Left ventricle myocardium inferior (tissue), 1 donor: ENCODE measurements at regions not wholly inside any gene's neighbourhood (a gene's known extent, or its start where the extent isn't known, plus 50 kb on each side); places are given as distances from the start of the nearest gene placed in this dataset.
A peak's percentile ranks its signal among the peaks of the same experiment; 100 is the strongest.

Experiments used
- DNase-seq: peaks from one replicate; pipeline ENCODE4 v3.0.0-alpha.2; 2020
- H3K27ac ChIP-seq: fragments of 200-600 bp; replicated peaks from 2 replicates; pipeline ENCODE4 v1.8.0; 2021
- H3K27me3 ChIP-seq: fragments of 200-600 bp; 2 replicates; pipeline ENCODE4 v1.8.0; 2021; ENCODE audit warnings: low read depth
- H3K36me3 ChIP-seq: fragments of 200-600 bp; 2 replicates; pipeline ENCODE4 v1.8.0; 2021
- H3K4me1 ChIP-seq: fragments of 200-600 bp; 2 replicates; pipeline ENCODE4 v1.8.0; 2021
- H3K4me3 ChIP-seq: fragments of 200-600 bp; 2 replicates; pipeline ENCODE4 v1.8.0; 2021; ENCODE audit warnings: mild to moderate bottlenecking, moderate library complexity
- H3K9me3 ChIP-seq: fragments of 200-600 bp; replicated peaks from 2 replicates; pipeline ENCODE4 v1.8.0; 2021
- intact Hi-C: fragments of 100-400 bp; cut with micrococcal nuclease; formaldehyde crosslinking; loops from one replicate; pipeline ENCODE4 v1.11.0; 2022
- TF ChIP-seq, protein P1 (sequence below): fragments of 200-600 bp; IDR thresholded peaks from 2 replicates; pipeline ENCODE4 v1.8.0; 2021; ENCODE audit warnings: antibody characterized with exemption, mild to moderate bottlenecking, borderline replicate concordance
- donor health status: DM: no; HTN: yes; CAD: no; lungs with severe emphysema.

DNA sequence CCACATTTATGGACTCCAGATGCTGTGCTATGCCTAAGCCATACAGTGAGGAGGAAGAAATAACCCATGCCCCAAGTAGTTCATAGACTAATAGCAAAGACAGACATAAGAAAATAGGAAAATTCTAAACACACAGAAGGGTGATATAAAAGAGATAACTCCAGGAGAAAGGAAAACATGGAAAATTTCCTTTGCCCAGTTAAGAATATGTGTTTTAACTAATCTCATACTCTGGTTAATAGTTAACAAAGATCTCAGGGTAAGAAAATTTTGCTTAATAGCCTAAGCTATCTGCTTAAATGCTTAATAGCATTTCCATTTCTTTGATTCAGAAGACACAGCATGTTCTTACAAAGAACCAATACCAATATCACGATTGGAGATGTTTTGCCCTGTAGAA, 358.0 kb downstream of the MSX2 start:
- Histone ChIP-seq H3K36me3 (no peaks in the 10 kb centered on the region), H3K27me3 (peaks cover 14% of the 10 kb centered on the region), H3K9me3 (peaks cover 3% of the 10 kb centered on the region), H3K4me1 (no peaks in the 10 kb centered on the region), H3K27ac (no peak overlapping the region), H3K4me3 (no peak overlapping the region)
- DNase-seq, result no peak
- TF ChIP-seq, protein P1, sequence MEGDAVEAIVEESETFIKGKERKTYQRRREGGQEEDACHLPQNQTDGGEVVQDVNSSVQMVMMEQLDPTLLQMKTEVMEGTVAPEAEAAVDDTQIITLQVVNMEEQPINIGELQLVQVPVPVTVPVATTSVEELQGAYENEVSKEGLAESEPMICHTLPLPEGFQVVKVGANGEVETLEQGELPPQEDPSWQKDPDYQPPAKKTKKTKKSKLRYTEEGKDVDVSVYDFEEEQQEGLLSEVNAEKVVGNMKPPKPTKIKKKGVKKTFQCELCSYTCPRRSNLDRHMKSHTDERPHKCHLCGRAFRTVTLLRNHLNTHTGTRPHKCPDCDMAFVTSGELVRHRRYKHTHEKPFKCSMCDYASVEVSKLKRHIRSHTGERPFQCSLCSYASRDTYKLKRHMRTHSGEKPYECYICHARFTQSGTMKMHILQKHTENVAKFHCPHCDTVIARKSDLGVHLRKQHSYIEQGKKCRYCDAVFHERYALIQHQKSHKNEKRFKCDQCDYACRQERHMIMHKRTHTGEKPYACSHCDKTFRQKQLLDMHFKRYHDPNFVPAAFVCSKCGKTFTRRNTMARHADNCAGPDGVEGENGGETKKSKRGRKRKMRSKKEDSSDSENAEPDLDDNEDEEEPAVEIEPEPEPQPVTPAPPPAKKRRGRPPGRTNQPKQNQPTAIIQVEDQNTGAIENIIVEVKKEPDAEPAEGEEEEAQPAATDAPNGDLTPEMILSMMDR, result no peak
- intact Hi-C loops, result no loop called here

DNA sequence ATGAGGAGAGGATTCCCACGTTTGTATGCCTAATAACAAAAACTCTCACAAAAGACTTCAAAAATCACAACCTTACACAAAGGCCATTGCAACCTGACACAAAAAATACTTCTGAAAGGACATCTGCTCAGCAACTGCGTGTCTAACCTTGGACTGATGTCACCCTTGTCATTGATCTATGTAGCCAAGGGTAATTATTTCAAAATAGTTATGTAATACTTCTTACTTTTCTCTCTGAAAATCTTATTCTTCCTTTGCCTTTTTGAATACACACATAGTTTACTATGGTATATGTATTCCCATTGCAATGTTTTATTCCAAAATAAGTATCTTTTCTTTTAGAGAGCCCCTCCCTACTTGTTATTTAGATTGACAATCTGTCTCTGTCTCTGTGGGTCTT, 355.3 kb downstream of the MSX2 start:
- H3K27ac ChIP-seq, result no peak overlapping the region
- TF ChIP-seq, protein P1, result no peak
- no peak overlapping the region for H3K4me3 ChIP-seq
- no peaks in the 10 kb centered on the region for H3K4me1 ChIP-seq
- H3K36me3 ChIP-seq, result no peaks in the 10 kb centered on the region
- peaks cover 14% of the 10 kb centered on the region for H3K27me3 ChIP-seq
- intact Hi-C loops, result no loop called here
- DNase-seq, result no peak
- no peaks in the 10 kb centered on the region for H3K9me3 ChIP-seq

DNA sequence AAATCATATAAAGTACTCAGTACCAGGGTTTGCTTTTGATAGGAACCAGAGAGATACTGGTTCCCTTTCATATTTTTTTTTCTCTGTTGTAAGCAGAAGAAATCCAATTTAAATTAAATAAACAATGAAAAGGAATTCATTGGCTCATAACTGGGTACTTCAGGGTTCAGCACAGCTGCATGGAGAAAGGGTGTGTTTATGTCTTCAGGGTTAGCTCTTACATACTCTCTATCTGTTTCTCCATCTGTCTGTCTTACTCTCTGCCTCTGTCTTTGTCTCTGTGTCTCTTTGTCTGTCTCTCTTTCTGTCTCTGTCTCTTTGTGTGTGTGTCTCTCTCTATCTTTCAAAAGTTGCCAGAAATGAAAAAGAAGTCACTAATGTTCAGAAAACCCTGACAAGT, 345.9 kb downstream of the MSX2 start:
- intact Hi-C loops, result no loop called here
- no peaks in the 10 kb centered on the region for H3K9me3 ChIP-seq
- no peak overlapping the region for H3K4me3 ChIP-seq
- peaks cover 6% of the 10 kb centered on the region for H3K27me3 ChIP-seq
- H3K4me1 ChIP-seq, result no peaks in the 10 kb centered on the region
- H3K27ac ChIP-seq, result no peak overlapping the region
- DNase-seq, result no peak
- TF ChIP-seq, protein P1, result no peak
- H3K36me3 ChIP-seq, result no peaks in the 10 kb centered on the region

DNA sequence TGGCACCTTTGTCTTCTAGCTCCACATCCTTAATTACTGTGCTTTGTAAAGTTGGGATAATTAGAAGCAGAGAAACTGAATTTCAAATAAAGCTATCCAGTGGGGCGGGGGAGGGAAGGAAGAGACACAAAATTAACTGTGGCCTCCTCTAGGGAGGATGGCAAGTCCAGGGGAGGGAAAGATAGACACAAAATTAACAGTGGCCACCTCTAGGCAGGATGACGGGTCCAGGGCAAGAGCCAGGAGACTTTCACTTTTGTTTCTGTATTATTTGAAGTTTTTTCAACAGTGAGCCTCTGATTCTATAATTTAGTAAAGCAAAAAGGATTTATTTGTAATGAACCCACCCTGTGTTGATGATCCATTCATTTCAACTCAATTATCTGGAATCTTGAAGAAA, 335.9 kb downstream of the MSX2 start:
- no peak for DNase-seq
- Histone ChIP-seq H3K4me3 (peak overlapping the region; percentile 39), H3K4me1 (peaks cover 4% of the 10 kb centered on the region), H3K36me3 (no peaks in the 10 kb centered on the region), H3K27ac (no peak overlapping the region), H3K27me3 (peaks cover 27% of the 10 kb centered on the region), H3K9me3 (no peaks in the 10 kb centered on the region)
- intact Hi-C loops, result no loop called here
- TF ChIP-seq, protein P1, result no peak

DNA sequence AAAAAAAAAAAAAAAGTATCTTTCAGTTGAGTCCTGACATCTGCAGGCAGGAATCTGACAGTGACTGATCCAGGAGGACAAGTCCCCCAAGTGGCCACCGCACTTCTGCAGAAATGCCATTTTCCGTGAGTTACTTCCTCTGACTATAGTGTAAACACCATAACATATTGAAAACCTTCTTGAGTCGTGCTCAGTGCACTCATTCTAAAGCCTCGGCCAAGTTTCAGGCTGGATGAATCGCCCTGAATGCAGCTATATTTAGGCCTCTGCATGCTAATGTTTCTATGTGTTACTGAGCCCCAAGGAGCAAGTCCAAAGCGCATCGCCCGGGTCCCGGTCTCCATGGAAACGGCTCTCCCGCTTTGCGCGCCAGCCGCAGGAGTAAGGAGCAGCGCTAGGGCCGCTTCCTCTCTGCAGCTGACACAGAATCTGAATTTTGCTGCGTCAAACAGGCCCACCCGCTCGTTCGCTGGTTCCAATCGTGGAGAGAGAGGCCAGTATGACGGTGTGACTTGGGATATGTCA, 335.4 kb downstream of the MSX2 start:
- no peaks in the 10 kb centered on the region for H3K9me3 ChIP-seq
- H3K27me3 ChIP-seq, result peaks cover 32% of the 10 kb centered on the region
- DNase-seq, result peak; percentile 36
- H3K36me3 ChIP-seq, result no peaks in the 10 kb centered on the region
- H3K4me1 ChIP-seq, result peaks cover 4% of the 10 kb centered on the region
- intact Hi-C loops, result no loop called here
- peak overlapping the region; percentile 39 for H3K4me3 ChIP-seq
- no peak overlapping the region for H3K27ac ChIP-seq
- TF ChIP-seq, protein P1, result no peak
